ENCODE measurements at regions not wholly inside any gene's neighbourhood (a gene's known extent, or its start where the extent isn't known, plus 50 kb on each side); places are given as distances from the start of the nearest gene placed in this dataset.

GRCh38 chr7:118754608-118755007, 530.1 kb downstream of the ANKRD7 start:
- 75 to 76% (median 76%) methylated on average over 3 of the region's 3 CpGs for WGBS, 3 donors
- ATAC-seq (no peak), DNase-seq (no peak)
- Histone ChIP-seq H3K27ac (no peak overlapping the region), H3K27me3 (ENCODE audit: insufficient read depth in 3 of 3, low read length in 2 of 3) (no peaks in the 10 kb centered on the region), H3K36me3 (ENCODE audit: insufficient read depth in 1 of 2, low read depth in 1 of 2) (no peaks in the 10 kb centered on the region), H3K4me1 (no peaks in the 10 kb centered on the region), H3K4me3 (no peak overlapping the region), H3K9me3 (no peaks in the 10 kb centered on the region)
- intact Hi-C loops (cut with DNase I): no loop called here
- no peak for TF ChIP-seq CTCF (IDR thresholded peaks at IDR 0.05)

GRCh38 chr7:118755067-118755625, 530.6 kb downstream of the ANKRD7 start:
- intact Hi-C loops (cut with DNase I): no loop called here
- Histone ChIP-seq H3K4me1 (no peaks in the 10 kb centered on the region), H3K36me3 (ENCODE audit: insufficient read depth in 1 of 2, low read depth in 1 of 2) (no peaks in the 10 kb centered on the region), H3K27ac (no peak overlapping the region), H3K27me3 (ENCODE audit: insufficient read depth in 3 of 3, low read length in 2 of 3) (no peaks in the 10 kb centered on the region), H3K4me3 (no peak overlapping the region), H3K9me3 (no peaks in the 10 kb centered on the region)
- ATAC-seq (no peak), DNase-seq (no peak)
- 65 to 76% (median 67%) methylated on average over 3 of the region's 3 CpGs for WGBS, 3 donors
- TF ChIP-seq CTCF (IDR thresholded peaks at IDR 0.05): no peak

GRCh38 chr7:118757066-118757465, 532.6 kb downstream of the ANKRD7 start:
- Histone ChIP-seq H3K27ac (no peak overlapping the region), H3K36me3 (ENCODE audit: insufficient read depth in 1 of 2, low read depth in 1 of 2) (no peaks in the 10 kb centered on the region), H3K27me3 (ENCODE audit: insufficient read depth in 3 of 3, low read length in 2 of 3) (no peaks in the 10 kb centered on the region), H3K4me1 (no peaks in the 10 kb centered on the region), H3K4me3 (no peak overlapping the region), H3K9me3 (no peaks in the 10 kb centered on the region)
- WGBS, 3 donors: 82% methylated on average over 3 of the region's 3 CpGs
- no peak for DNase-seq
- no peak for ATAC-seq
- TF ChIP-seq CTCF (IDR thresholded peaks at IDR 0.05): no peak
- intact Hi-C loops (cut with DNase I): no loop called here

- Histone ChIP-seq H3K4me1 (no peaks in the 10 kb centered on the region), H3K27ac (no peak overlapping the region), H3K4me3 (no peak overlapping the region), H3K27me3 (ENCODE audit: insufficient read depth in 3 of 3, low read length in 2 of 3) (no peaks in the 10 kb centered on the region), H3K9me3 (no peaks in the 10 kb centered on the region), H3K36me3 (ENCODE audit: insufficient read depth in 1 of 2, low read depth in 1 of 2) (no peaks in the 10 kb centered on the region)
- DNase-seq (no peak), ATAC-seq (no peak)
- TF ChIP-seq CTCF (IDR thresholded peaks at IDR 0.05): no peak
- intact Hi-C loops (cut with DNase I): no loop called here
These were observed 534.1 kb downstream of the ANKRD7 start for GRCh38 chr7:118758582-118758981.

- no peaks in the 10 kb centered on the region for H3K36me3 ChIP-seq (ENCODE audit: insufficient read depth in 1 of 2, low read depth in 1 of 2)
- H3K9me3 ChIP-seq: no peaks in the 10 kb centered on the region
- ATAC-seq (no peak), DNase-seq (no peak)
- no peak for TF ChIP-seq CTCF (IDR thresholded peaks at IDR 0.05)
- no peaks in the 10 kb centered on the region for H3K27me3 ChIP-seq (ENCODE audit: insufficient read depth in 3 of 3, low read length in 2 of 3)
- intact Hi-C loops (cut with DNase I): no loop called here
- no peak overlapping the region for H3K4me3 ChIP-seq
- H3K27ac ChIP-seq: no peak overlapping the region
- no peaks in the 10 kb centered on the region for H3K4me1 ChIP-seq
These were observed 535.4 kb downstream of the ANKRD7 start for GRCh38 chr7:118759921-118760320.
